DMS153 treated with DMSO at 0.1 percent for 48 hours (cell line): ENCODE measurements at regions not wholly inside any gene's neighbourhood (a gene's known extent, or its start where the extent isn't known, plus 50 kb on each side); places are given as distances from the start of the nearest gene placed in this dataset.
A peak's percentile ranks its signal among the peaks of the same experiment; 100 is the strongest.

Source experiments
- DNase-seq: peaks from one replicate; lab custom pipeline; 2025; ENCODE audit not compliant: unreplicated experiment; lab: John Stamatoyannopoulos, UW

- no peak for DNase-seq
These were observed 571.2 kb upstream of the MGAT4C start for GRCh38 chr12:86827409-86827808.

- DNase-seq = no peak
These were observed 569.9 kb upstream of the MGAT4C start for GRCh38 chr12:86826051-86826450.

GRCh38 chr12:86801439-86801838, 545.2 kb upstream of the MGAT4C start:
- DNase-seq = no peak

- no peak for DNase-seq
These were observed 543.4 kb upstream of the MGAT4C start for GRCh38 chr12:86799616-86800015.

GRCh38 chr12:86796550-86796949, 540.4 kb upstream of the MGAT4C start:
- DNase-seq = no peak

- no peak for DNase-seq
These were observed 532.5 kb upstream of the MGAT4C start for GRCh38 chr12:86788661-86789060.

GRCh38 chr12:86787419-86787818, 531.2 kb upstream of the MGAT4C start:
- no peak for DNase-seq

- DNase-seq = no peak
These were observed 521.1 kb upstream of the MGAT4C start for GRCh38 chr12:86777325-86777724.

DNA sequence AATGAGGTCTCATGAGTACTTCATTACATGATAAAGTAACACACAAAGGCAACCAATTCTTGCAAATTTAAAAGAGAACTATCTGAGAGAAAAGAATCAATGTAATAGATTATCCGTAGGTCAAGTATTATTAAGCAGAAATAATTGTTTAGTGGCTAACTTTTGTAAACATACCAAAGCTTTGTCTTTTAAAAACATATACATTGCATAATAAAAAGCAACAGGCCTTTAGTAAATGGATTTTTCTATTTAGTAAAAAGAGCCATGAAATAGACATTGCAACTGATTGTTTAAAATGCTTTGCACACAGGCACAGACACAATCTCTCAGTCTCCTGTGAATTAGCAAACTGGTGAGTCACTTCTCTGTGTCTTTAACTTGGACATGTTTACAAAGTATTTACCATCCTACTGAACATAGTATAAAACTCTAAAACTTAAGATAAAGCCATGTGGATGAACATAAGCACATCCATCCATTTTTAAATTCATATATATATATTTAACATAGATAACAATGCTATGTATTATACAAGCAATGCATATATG, 518.7 kb upstream of the MGAT4C start:
- no peak for DNase-seq

DNA sequence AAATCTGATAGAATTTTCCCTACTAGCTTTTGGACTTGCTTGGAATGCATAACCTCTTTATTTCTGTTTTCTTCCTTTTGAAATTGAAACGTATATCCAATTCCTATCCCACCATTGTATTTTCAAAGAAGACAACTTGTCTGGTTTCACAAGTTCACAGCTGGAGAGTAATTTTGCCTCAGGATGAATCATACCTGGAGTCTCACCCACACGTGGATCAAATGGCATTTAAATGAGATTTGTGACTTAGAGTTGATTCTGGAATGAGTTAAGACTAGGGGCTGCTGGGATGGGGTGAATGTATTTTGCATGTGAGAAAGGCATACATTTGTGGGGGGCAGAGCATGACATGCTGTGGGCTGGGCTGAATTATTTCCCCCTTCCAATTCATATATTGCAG, 516.5 kb upstream of the MGAT4C start:
- DNase-seq = no peak

DNA sequence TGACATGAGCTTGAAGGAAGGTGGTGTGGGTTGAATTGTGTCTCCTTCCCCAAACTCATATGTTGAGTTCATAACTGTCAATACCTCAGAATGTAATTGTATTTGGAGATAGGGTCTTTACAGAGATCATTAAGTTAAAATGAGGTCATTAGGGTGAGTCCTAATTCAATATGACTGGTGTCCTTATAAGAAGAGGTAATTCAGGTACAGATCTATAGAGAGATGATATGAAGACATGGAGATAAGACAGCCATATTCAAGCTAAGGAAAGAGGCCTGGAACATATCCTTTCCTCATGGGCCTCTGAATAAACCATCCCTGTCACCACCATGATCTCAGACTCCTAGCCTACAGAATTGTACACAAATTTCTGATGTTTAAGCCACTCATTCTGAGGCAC, 514.7 kb upstream of the MGAT4C start:
- DNase-seq = no peak

DNA sequence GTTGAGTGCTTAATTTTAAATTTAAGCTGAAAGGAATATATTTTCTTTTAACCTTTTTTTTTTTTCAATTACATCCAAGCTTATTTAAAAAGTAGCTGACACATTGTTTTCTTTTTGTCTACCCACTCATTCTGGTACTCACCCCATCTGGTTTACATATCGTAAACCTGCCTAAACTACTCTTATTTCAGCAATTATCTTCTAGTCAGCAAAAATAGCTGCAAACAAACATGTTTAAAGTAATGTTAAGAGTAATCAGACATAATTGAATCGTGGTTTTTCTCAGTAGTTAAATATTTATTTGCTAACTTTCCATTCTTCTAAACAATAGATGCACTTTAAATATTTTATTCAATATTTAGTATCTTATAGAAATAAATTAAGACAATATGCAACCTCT, 492.7 kb upstream of the MGAT4C start:
- DNase-seq = peak; percentile 14

GRCh38 chr12:86744547-86745212, 488.5 kb upstream of the MGAT4C start:
- DNase-seq = no peak

DNA sequence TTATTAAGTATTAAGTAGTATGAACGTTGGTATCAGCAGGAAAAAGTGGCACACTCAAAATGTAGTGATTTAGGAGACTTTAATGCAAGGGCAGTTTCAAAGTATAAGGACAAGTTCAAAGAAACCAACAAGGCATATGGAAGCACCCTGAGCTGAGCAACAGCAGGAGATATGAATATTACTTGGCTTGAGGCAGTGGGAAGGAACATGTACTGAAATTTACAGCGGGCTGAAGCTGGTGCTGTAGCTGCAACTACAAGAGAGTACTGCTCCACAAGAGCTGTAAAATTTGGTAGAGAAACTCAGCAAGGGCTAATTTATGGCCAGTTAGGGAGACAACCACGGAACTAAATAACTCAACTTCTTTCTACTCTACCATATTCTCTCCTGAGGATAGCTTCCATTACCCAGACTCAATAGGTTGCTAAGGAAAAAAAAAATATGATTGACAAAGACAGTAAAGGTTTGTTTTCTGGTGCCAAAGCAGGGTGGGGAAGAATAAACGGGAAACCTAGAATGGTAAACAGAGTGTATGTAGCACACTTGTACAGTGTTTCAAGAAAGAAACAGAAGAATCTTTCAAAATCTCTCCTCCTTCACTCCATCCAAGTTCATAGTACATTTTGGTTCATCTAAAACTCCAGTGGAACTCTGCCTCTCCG, 487.8 kb upstream of the MGAT4C start:
- no peak for DNase-seq

DNA sequence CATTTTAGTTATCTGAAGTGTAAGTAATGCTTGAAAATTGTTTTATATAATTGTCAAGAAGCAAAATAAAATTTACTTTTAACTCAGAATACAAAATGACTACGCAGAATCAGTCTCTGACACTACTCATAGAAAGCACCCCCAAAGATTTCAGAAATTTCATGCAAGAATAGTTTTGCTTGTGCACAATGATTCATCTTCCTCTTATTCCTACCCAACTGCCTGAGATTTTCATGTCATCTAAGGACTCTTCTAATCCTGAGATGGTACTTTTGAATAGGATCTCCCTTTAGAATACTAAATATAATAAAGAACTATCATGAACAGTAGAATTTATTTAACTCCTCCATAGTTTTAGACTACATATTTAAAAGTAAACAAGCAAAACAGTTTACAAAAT, 485.3 kb upstream of the MGAT4C start:
- no peak for DNase-seq

DNA sequence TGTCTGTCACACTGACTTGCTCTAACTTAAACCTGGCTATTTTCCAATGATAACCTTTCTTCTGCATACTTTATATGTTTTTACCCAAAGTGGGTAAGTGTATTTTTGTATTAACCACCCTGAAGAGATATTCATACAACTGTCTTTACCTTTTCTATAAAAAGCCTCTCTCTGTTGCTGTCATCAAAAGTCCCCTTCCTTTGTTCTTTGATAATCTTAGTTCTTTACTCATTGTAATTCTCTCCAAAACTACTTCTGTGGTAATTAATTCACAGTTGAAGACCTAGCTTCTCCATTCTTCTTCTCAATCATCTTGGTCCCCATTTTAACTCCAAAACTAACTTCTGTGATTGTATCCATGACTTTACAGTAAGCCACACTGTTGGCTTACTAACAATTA, 479.7 kb upstream of the MGAT4C start:
- no peak for DNase-seq

DNA sequence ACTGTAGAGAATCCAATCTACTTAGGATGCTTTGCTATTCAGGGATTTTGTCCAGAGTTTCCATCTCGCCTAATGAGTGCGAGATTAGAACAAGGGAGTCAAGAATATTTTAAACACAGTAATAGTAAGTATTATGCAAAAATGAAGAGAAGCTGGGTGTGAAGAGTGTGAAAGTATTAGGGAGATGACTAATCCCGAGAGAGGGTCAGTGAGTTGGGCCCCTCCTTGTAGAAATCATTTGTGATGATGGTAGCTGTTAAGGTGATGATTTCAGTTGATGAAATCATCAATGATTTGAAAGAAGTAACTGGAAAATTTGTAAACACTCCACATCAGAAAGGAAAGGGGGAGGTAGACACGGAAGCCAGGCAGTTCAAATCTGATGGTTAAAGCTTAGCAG, 478.9 kb upstream of the MGAT4C start:
- DNase-seq = no peak

DNA sequence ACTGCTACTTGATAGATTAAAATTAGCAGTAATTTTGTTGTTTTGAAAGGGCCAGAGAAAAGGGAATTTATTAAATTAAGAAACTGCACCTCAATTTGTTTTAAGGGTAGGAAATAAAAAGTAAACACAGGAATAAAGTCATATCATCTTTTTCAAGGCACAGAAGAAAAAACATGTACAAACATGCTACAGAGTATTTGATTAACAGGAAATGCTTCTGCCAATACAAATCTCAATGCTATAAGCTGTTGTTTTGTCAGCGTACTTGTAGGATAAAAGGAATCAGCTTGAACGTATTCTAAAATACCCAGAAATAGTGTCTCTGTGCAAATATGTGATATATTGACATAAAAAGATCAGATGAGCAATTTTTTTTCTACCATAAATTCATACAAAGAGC, 474.0 kb upstream of the MGAT4C start:
- no peak for DNase-seq

- no peak for DNase-seq
These were observed 473.5 kb upstream of the MGAT4C start for GRCh38 chr12:86729739-86730138.

GRCh38 chr12:86727160-86727559, 471.0 kb upstream of the MGAT4C start:
- peak; percentile 40 for DNase-seq

GRCh38 chr12:86724716-86725115, 468.5 kb upstream of the MGAT4C start:
- no peak for DNase-seq

DNA sequence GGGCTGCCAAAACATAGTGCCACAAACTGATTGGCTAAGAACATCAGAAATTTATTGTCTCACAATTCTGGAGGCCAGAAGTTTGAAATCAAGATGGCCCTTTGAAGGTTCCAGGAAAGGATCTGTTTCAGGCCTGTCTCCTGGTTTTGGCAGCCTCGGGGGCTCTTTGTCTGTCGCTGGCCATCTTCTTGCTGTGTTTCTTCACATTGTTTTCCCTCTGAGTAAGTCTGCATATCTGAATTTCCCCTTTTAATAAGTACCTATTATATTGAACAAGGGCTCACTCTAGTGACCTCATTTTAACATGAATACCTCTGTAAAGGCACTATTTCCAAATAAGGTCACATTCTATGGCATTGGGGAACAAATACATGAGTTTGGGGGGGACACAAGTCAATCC, 467.1 kb upstream of the MGAT4C start:
- DNase-seq = no peak
